AG10803 (cell line): ENCODE measurements at regions not wholly inside any gene's neighbourhood (a gene's known extent, or its start where the extent isn't known, plus 50 kb on each side); places are given as distances from the start of the nearest gene placed in this dataset.

ENCODE experiments used
- DNase-seq: peaks from one replicate; pipeline ENCODE4 v3.0.0; 2010; ENCODE audit warnings: low read depth
- H3K4me3 ChIP-seq: 2 replicates; pipeline ENCODE4 v1.5.1; 2011; ENCODE audit warnings: mild to moderate bottlenecking, low read length, control low read depth
- TF ChIP-seq, protein P1 (sequence below): conservative IDR thresholded peaks from 2 replicates; pipeline ENCODE4 v1.5.1; 2011; ENCODE audit warnings: mild to moderate bottlenecking, low read length, control low read depth, inconsistent platforms

DNA sequence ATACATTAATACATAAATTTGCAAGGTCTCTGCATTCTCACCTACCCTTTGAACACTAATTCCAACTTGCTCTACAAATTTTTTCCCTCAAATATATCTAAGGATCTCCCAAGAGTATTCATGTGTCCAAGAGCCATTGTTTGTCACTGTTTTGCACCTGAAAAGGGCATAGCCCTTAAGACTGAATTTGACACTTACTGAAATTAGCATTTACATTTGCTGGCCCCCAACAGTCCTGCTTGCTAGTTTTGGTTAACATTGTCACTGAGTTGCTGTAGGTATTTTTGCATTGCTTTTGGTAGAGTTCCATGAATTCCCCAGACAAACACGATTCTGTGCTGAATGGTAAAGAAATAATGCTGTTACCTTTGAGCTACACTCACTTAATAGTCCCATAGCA lies 57.3 kb downstream of the KCNA4 start:
- no peak for DNase-seq
- TF ChIP-seq, protein P1, sequence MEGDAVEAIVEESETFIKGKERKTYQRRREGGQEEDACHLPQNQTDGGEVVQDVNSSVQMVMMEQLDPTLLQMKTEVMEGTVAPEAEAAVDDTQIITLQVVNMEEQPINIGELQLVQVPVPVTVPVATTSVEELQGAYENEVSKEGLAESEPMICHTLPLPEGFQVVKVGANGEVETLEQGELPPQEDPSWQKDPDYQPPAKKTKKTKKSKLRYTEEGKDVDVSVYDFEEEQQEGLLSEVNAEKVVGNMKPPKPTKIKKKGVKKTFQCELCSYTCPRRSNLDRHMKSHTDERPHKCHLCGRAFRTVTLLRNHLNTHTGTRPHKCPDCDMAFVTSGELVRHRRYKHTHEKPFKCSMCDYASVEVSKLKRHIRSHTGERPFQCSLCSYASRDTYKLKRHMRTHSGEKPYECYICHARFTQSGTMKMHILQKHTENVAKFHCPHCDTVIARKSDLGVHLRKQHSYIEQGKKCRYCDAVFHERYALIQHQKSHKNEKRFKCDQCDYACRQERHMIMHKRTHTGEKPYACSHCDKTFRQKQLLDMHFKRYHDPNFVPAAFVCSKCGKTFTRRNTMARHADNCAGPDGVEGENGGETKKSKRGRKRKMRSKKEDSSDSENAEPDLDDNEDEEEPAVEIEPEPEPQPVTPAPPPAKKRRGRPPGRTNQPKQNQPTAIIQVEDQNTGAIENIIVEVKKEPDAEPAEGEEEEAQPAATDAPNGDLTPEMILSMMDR: no peak
- H3K4me3 ChIP-seq: no peak overlapping the region

DNA sequence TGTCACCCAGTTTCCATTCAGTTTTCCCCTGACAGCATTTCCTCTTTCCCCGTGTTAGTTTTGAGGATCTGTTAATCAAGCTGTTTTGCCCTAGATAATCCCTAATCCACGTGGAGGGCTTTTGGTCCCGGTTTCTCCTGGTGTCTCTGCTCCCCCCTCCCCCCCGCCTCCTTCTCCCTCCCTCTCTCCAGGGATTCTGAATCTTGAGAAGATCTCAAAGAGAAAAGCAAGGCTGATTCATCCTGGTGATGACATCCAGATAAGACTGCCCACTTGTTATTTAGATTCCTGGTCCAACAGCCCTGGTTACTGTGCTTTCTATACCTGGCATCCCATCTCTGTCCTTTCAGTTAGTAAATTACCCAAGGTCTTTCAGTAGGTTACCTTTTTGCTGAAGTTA lies 59.4 kb downstream of the KCNA4 start:
- DNase-seq: no peak
- no peak overlapping the region for H3K4me3 ChIP-seq
- TF ChIP-seq, protein P1: no peak

DNA sequence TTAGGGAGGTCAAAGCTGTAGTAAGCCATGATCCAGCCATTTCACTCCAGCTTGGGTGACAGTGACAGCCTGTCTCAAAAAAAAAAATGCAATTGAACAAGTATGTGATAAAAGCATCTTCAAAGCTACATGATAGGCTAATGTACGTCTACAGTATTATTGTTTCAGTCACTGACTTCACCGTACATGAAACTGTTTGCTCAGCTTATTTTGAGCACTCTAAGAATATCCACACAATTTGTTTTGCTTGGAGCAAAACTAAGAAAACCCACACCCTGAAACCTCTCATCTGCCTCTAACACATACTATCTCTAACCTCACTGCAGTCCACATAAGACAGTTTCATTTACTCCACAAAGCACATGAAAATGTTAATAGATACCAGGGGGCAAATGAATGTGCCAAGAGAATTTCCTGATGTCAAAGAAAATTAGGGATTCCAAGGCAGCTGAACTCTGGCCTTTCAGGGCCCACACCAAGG lies 60.7 kb downstream of the KCNA4 start:
- H3K4me3 ChIP-seq: no peak overlapping the region
- TF ChIP-seq, protein P1: no peak
- no peak for DNase-seq

DNA sequence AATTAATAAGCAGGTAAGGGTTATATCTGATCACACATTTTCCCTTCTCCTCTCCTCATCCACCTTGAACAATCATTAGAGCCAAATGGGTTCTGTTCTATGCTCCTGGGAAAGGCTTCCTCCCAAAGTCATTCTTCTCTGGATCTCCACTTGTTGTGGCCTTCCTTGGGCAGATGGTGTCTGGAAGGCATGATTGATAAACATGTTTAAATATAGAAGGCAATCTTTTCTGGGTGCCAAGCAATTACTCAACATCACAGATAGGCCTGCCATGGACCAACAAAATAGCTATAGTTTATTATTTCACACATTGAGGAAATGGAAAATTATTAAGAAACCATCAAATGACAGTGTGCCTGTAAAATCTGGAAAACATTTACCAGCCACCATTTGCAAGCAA lies 73.5 kb downstream of the KCNA4 start:
- DNase-seq: no peak
- no peak overlapping the region for H3K4me3 ChIP-seq
- TF ChIP-seq, protein P1: no peak

DNA sequence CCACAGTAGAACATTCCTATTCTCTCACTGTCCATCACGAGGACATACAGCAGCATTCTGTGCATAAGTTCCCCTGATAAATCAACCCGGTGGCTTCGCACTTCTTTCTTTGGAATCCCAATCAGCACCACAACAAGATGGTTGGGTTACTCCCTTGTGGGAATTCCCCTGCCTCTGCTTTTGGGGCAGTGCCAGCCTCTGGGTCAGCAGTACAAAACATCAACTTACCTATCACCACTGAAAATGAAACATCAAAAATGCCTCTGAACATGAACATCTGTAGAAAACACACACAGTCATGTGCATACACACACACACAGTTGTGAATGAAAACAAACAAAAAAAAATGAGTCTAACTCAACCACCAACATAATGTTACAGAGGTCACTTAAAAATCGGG lies 79.3 kb downstream of the KCNA4 start:
- TF ChIP-seq, protein P1: no peak
- no peak for DNase-seq
- H3K4me3 ChIP-seq: no peak overlapping the region

DNA sequence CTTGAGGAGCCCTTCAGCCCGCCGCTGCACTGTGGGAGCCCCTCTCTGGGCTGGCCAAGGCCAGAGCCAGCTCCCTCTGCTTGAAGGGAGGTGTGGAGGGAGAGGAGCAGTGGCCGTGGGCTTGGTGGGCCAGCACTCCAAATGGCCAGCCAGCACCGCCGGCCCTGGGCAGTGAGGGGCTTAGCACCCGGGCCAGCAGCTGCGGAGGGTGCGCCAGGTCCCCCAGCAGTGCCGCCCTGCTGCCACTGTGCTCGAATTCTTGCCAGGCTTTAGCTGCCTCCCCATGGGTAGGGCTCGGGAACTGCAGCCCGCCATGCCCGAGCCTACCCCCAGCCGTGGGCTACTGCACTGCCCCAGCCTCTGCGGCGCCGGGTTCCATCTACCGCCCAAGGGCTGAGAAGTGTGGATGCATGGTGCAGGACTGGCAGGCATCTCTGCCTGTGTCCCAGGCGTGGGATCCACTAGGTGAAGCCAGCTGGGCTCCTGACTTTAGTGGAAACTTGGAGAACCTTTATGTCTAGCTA lies 82.7 kb downstream of the KCNA4 start:
- DNase-seq: no peak
- no peak overlapping the region for H3K4me3 ChIP-seq
- TF ChIP-seq, protein P1: no peak

DNA sequence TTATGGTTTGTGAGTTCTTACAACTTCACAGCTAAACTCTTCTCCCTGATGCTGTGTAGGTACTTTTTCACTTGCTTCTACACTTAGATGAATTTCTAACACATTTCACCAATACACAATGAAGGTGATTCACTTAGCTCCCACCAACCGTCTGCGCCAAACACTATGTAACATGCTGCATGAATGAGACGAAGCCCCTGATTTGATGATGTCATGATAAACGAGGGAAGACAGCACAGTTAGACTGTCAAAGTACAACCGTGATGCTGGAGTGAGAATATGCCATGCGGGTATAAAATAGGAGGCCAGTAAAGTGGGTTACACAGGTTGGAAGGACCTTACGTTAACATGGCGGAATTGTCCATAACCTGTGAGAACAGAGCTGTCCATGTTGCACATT lies 100.8 kb downstream of the KCNA4 start:
- DNase-seq: no peak
- TF ChIP-seq, protein P1: no peak
- no peak overlapping the region for H3K4me3 ChIP-seq
